OCI-LY7 (cell line): ENCODE measurements at regions not wholly inside any gene's neighbourhood (a gene's known extent, or its start where the extent isn't known, plus 50 kb on each side); places are given as distances from the start of the nearest gene placed in this dataset.

Experiments used
- BruUV-seq: library from RNA; stranded (reverse); fragments of 400-500 nt; replicated peaks from 2 replicates; lab custom pipeline; 2021; lab: Mats Ljungman, UMichigan
- CTCF ChIA-PET: fragments of 300-600 bp; sonication (Branson Sonifier 250); formaldehyde crosslinking; loops from one replicate; lab custom pipeline; 2022; ENCODE audit warnings: antibody characterized with exemption; ENCODE audit not compliant: unreplicated experiment; lab: Charles Lee
- POLR2A ChIA-PET: fragments of 300-600 bp; sonication (Branson Sonifier 250); formaldehyde crosslinking; loops from one replicate; lab custom pipeline; 2022; ENCODE audit warnings: antibody characterized with exemption; lab: Charles Lee
- DNase-seq: peaks from one replicate; pipeline ENCODE4 v3.0.0-alpha.2; 2015; ENCODE audit warnings: low spot score
- H2AFZ ChIP-seq: fragments of 200-600 bp; sonication (generic), shearing (Covaris generic); 2 replicates; pipeline ENCODE4 v1.6.1; 2014; ENCODE audit warnings: mild to moderate bottlenecking, antibody characterized with exemption, low read length, moderate library complexity
- H3K27ac ChIP-seq: fragments of 200-600 bp; sonication (generic); 2 replicates; pipeline ENCODE4 v1.5.1; 2014; ENCODE audit warnings: mixed run types, low read depth, mild to moderate bottlenecking, moderate library complexity, low read length, inconsistent platforms; ENCODE audit not compliant: poor library complexity, severe bottlenecking
- H3K36me3 ChIP-seq: fragments of 200-600 bp; sonication (generic); 2 replicates; pipeline ENCODE4 v1.6.1; 2014; ENCODE audit warnings: mild to moderate bottlenecking, antibody characterized with exemption, low read length, moderate library complexity, mixed read lengths; ENCODE audit not compliant: insufficient read depth
- H3K4me1 ChIP-seq: fragments of 200-600 bp; sonication (generic); 2 replicates; pipeline ENCODE4 v1.5.1; 2014; ENCODE audit warnings: mild to moderate bottlenecking, low read length; ENCODE audit not compliant: insufficient read depth, poor library complexity, severe bottlenecking
- H3K4me2 ChIP-seq: fragments of 200-600 bp; sonication (generic); 2 replicates; pipeline ENCODE4 v1.6.1; 2014; ENCODE audit warnings: mild to moderate bottlenecking, low read length
- H3K4me3 ChIP-seq: fragments of 200-600 bp; sonication (generic); 2 replicates; pipeline ENCODE4 v1.5.1; 2014; ENCODE audit warnings: mild to moderate bottlenecking, low read depth, low read length; ENCODE audit not compliant: poor library complexity, severe bottlenecking
- H3K79me2 ChIP-seq: fragments of 200-600 bp; sonication (generic); 2 replicates; pipeline ENCODE4 v1.6.1; 2016; ENCODE audit warnings: low read depth, mild to moderate bottlenecking, low read length, moderate library complexity, mixed read lengths; ENCODE audit not compliant: insufficient read depth
- H3K9me2 ChIP-seq: fragments of 200-600 bp; sonication (generic); 2 replicates; pipeline ENCODE4 v1.6.1; 2016; ENCODE audit warnings: mild to moderate bottlenecking, low read length, mixed read lengths; ENCODE audit not compliant: insufficient read depth
- H3K9me3 ChIP-seq: fragments of 200-600 bp; sonication (generic); 2 replicates; pipeline ENCODE4 v1.6.1; 2014; ENCODE audit warnings: mild to moderate bottlenecking, mixed run types, low read length, mixed read lengths
- H4K20me1 ChIP-seq: fragments of 200-600 bp; sonication (generic); 2 replicates; pipeline ENCODE4 v1.6.1; 2014; ENCODE audit warnings: mild to moderate bottlenecking, antibody characterized with exemption, low read length, moderate library complexity, mixed read lengths; ENCODE audit not compliant: insufficient read depth
- CTCF ChIP-seq: fragments of 200-600 bp; sonication (generic); conservative IDR thresholded peaks from 2 replicates; pipeline ENCODE4 v1.5.1; 2014; ENCODE audit warnings: mild to moderate bottlenecking, antibody characterized with exemption, low read length, moderate library complexity, mixed read lengths
- EZH2phosphoT487 ChIP-seq: fragments of 200-600 bp; sonication (generic); IDR thresholded peaks from 2 replicates; pipeline ENCODE4 v1.6.1; 2018; ENCODE audit warnings: low read depth, borderline replicate concordance, mild to moderate bottlenecking, mixed run types, antibody characterized with exemption, low read length, moderate library complexity, mixed read lengths
- intact Hi-C: fragments of 100-400 bp; cut with micrococcal nuclease; formaldehyde crosslinking; loops from one replicate; pipeline ENCODE4 v1.10.0; 2022; ENCODE audit not compliant: unreplicated experiment

DNA sequence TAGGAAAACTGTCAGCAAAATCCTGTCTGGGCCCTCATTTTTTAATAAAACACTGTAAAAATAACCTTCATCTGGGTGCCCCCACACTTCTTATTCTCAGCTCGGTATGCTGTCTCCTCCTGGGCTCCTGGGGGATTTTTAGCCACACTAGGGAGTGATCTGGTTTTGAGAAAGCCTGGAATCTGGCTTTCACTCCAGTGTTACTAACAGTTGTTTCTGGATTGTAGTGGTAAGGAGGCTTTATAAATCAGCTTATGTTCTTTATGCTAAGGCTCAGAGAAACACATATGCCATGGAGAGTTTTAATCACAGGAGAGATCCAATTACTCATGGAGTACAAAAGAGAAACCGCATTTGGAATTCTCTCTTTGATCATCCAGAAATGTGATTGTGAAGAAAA is 744.3 kb upstream of the SOX11 start:
- BruUV-seq: no TSS peak
- Histone ChIP-seq H2AFZ (no peak overlapping the region), H3K27ac (no peak overlapping the region), H3K9me2 (no peaks in the 10 kb centered on the region), H3K4me3 (no peak overlapping the region), H3K4me2 (no peak overlapping the region), H3K4me1 (no peaks in the 10 kb centered on the region), H3K36me3 (no peaks in the 10 kb centered on the region), H3K79me2 (no peaks in the 10 kb centered on the region), H4K20me1 (no peaks in the 10 kb centered on the region), H3K9me3 (no peaks in the 10 kb centered on the region)
- CTCF ChIA-PET: no interaction called here
- intact Hi-C loops: no loop called here
- DNase-seq: no peak
- TF ChIP-seq EZH2phosphoT487: no peak
- TF ChIP-seq CTCF: no peak
- POLR2A ChIA-PET: no interaction called here

GRCh38 chr2:4951368-4951767 is 740.8 kb upstream of the SOX11 start:
- no peak overlapping the region for H3K4me3 ChIP-seq
- H3K27ac ChIP-seq: no peak overlapping the region
- no peaks in the 10 kb centered on the region for H3K9me2 ChIP-seq
- POLR2A ChIA-PET: no interaction called here
- H3K9me3 ChIP-seq: no peaks in the 10 kb centered on the region
- no peak for TF ChIP-seq CTCF
- no peak for TF ChIP-seq EZH2phosphoT487
- CTCF ChIA-PET: no interaction called here
- no peak overlapping the region for H2AFZ ChIP-seq
- intact Hi-C loops: no loop called here
- no peaks in the 10 kb centered on the region for H4K20me1 ChIP-seq
- no peak for DNase-seq
- no peaks in the 10 kb centered on the region for H3K4me1 ChIP-seq
- no peaks in the 10 kb centered on the region for H3K79me2 ChIP-seq
- H3K36me3 ChIP-seq: no peaks in the 10 kb centered on the region
- no peak overlapping the region for H3K4me2 ChIP-seq
- no TSS peak for BruUV-seq

DNA sequence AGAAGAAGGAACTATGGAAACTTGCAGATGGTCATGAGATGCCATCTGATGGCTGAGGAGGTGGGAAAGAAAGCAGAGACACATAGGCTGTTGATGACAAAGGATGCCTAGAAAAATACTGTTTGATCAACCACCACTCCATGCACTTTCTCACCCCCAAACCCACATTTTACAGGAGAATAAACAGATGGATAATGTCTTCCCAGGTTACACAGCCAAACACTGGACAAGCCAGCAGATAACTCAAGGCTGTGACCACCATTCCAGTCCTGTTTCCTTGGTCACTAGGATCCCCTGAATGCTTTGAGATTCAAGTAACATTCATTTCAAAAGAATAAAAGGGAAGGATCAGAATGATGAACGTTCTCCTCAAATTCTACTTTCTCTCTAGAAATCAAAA is 733.0 kb upstream of the SOX11 start:
- Histone ChIP-seq H2AFZ (no peak overlapping the region), H3K4me3 (no peak overlapping the region), H3K4me1 (no peaks in the 10 kb centered on the region), H3K4me2 (no peak overlapping the region), H3K79me2 (no peaks in the 10 kb centered on the region), H3K36me3 (no peaks in the 10 kb centered on the region), H3K9me3 (no peaks in the 10 kb centered on the region), H3K27ac (no peak overlapping the region), H4K20me1 (no peaks in the 10 kb centered on the region), H3K9me2 (no peaks in the 10 kb centered on the region)
- ChIA-PET CTCF (no interaction called here), POLR2A (no interaction called here)
- no peak for TF ChIP-seq CTCF
- no peak for TF ChIP-seq EZH2phosphoT487
- DNase-seq: no peak
- BruUV-seq: no TSS peak
- intact Hi-C loops: no loop called here
